ENCODE measurements at regions not wholly inside any gene's neighbourhood (a gene's known extent, or its start where the extent isn't known, plus 50 kb on each side); places are given as distances from the start of the nearest gene placed in this dataset.

- TF ChIP-seq CTCF (conservative IDR thresholded peaks at IDR 0.05; ENCODE audit: low read length) = no peak
- TF ChIP-seq EZH2phosphoT487 (IDR thresholded peaks at IDR 0.05; ENCODE audit: borderline replicate concordance) = no peak
Observed at GRCh38 chr2:16224298-16225045, 284.1 kb downstream of the MYCN start.
